Central memory CD8-positive, alpha-beta T cell (primary cell): ENCODE measurements at regions not wholly inside any gene's neighbourhood (a gene's known extent, or its start where the extent isn't known, plus 50 kb on each side); places are given as distances from the start of the nearest gene placed in this dataset.

Experiments used
- ATAC-seq: fragments of 150-1000 bp; cut with Tn5 transposase; replicated peaks from 2 replicates; pipeline ENCODE4 v1.10.0; 2022; ENCODE audit warnings: mild to moderate bottlenecking, moderate FRiP score, moderate number of reproducible peaks; ENCODE audit not compliant: poor library complexity, severe bottlenecking; ENCODE audit errors: extremely low read depth
- DNase-seq, 2 donors: peaks; one replicate each; pipeline ENCODE4 v3.0.0; 2021; ENCODE audit warnings: low spot score in 2 of 2
- H3K27ac Mint-ChIP-seq: one replicate; pipeline ENCODE4 v1.8.0; 2022; ENCODE audit warnings: low read depth, mild to moderate bottlenecking, moderate library complexity, mixed read lengths
- H3K27me3 Mint-ChIP-seq: one replicate; pipeline ENCODE4 v1.8.0; 2022; ENCODE audit warnings: mixed read lengths
- H3K36me3 Mint-ChIP-seq: one replicate; pipeline ENCODE4 v1.8.0; 2022; ENCODE audit warnings: mild to moderate bottlenecking, moderate library complexity, mixed read lengths; ENCODE audit not compliant: insufficient read depth
- H3K4me1 Mint-ChIP-seq: one replicate; pipeline ENCODE4 v1.8.0; 2022; ENCODE audit warnings: mixed read lengths
- H3K4me3 Mint-ChIP-seq: one replicate; pipeline ENCODE4 v1.8.0; 2022; ENCODE audit warnings: mild to moderate bottlenecking, moderate library complexity, mixed read lengths
- H3K9me3 Mint-ChIP-seq: one replicate; pipeline ENCODE4 v1.8.0; 2022; ENCODE audit warnings: mixed read lengths

- DNase-seq (no peak), ATAC-seq (no peak)
- Mint-ChIP-seq H3K4me1 (no peaks in the 10 kb centered on the region), H3K36me3 (no peaks in the 10 kb centered on the region), H3K4me3 (no peak overlapping the region), H3K9me3 (no peaks in the 10 kb centered on the region), H3K27ac (no peak overlapping the region), H3K27me3 (no peaks in the 10 kb centered on the region)
Observed at GRCh38 chr6:90816764-90817163, 229.9 kb upstream of the MAP3K7 start.

- no peaks in the 10 kb centered on the region for H3K9me3 Mint-ChIP-seq
- H3K27me3 Mint-ChIP-seq = no peaks in the 10 kb centered on the region
- no peak overlapping the region for H3K27ac Mint-ChIP-seq
- H3K4me3 Mint-ChIP-seq = no peak overlapping the region
- H3K36me3 Mint-ChIP-seq = no peaks in the 10 kb centered on the region
- DNase-seq (no peak), ATAC-seq (no peak)
- H3K4me1 Mint-ChIP-seq = no peaks in the 10 kb centered on the region
Observed at GRCh38 chr6:90811596-90812226, 224.8 kb upstream of the MAP3K7 start.

GRCh38 chr6:90809035-90809434, 222.2 kb upstream of the MAP3K7 start:
- Mint-ChIP-seq H3K27ac (no peak overlapping the region), H3K36me3 (no peaks in the 10 kb centered on the region), H3K4me3 (no peak overlapping the region), H3K27me3 (no peaks in the 10 kb centered on the region), H3K4me1 (no peaks in the 10 kb centered on the region), H3K9me3 (no peaks in the 10 kb centered on the region)
- DNase-seq = no peak
- ATAC-seq = no peak

GRCh38 chr6:90807791-90808701, 221.2 kb upstream of the MAP3K7 start:
- no peak for DNase-seq
- no peak overlapping the region for H3K4me3 Mint-ChIP-seq
- no peaks in the 10 kb centered on the region for H3K9me3 Mint-ChIP-seq
- H3K27ac Mint-ChIP-seq = no peak overlapping the region
- H3K27me3 Mint-ChIP-seq = no peaks in the 10 kb centered on the region
- no peaks in the 10 kb centered on the region for H3K4me1 Mint-ChIP-seq
- ATAC-seq = no peak
- H3K36me3 Mint-ChIP-seq = no peaks in the 10 kb centered on the region

GRCh38 chr6:90805619-90806155, 218.8 kb upstream of the MAP3K7 start:
- Mint-ChIP-seq H3K27ac (no peak overlapping the region), H3K4me3 (no peak overlapping the region), H3K4me1 (no peaks in the 10 kb centered on the region), H3K36me3 (no peaks in the 10 kb centered on the region), H3K27me3 (no peaks in the 10 kb centered on the region), H3K9me3 (no peaks in the 10 kb centered on the region)
- ATAC-seq = no peak
- no peak for DNase-seq

- H3K4me3 Mint-ChIP-seq = no peak overlapping the region
- DNase-seq (no peak), ATAC-seq (no peak)
- no peaks in the 10 kb centered on the region for H3K27me3 Mint-ChIP-seq
- H3K9me3 Mint-ChIP-seq = no peaks in the 10 kb centered on the region
- H3K36me3 Mint-ChIP-seq = no peaks in the 10 kb centered on the region
- no peak overlapping the region for H3K27ac Mint-ChIP-seq
- H3K4me1 Mint-ChIP-seq = no peaks in the 10 kb centered on the region
Observed at GRCh38 chr6:90803956-90804355, 217.1 kb upstream of the MAP3K7 start.

- no peaks in the 10 kb centered on the region for H3K4me1 Mint-ChIP-seq
- no peaks in the 10 kb centered on the region for H3K9me3 Mint-ChIP-seq
- H3K4me3 Mint-ChIP-seq = no peak overlapping the region
- no peak for DNase-seq
- no peaks in the 10 kb centered on the region for H3K36me3 Mint-ChIP-seq
- no peaks in the 10 kb centered on the region for H3K27me3 Mint-ChIP-seq
- no peak for ATAC-seq
- H3K27ac Mint-ChIP-seq = no peak overlapping the region
Observed at GRCh38 chr6:90795078-90795477, 208.2 kb upstream of the MAP3K7 start.

GRCh38 chr6:90793771-90794170, 206.9 kb upstream of the MAP3K7 start:
- no peak for DNase-seq
- no peak for ATAC-seq
- Mint-ChIP-seq H3K36me3 (no peaks in the 10 kb centered on the region), H3K27me3 (peaks cover 5% of the 10 kb centered on the region), H3K4me3 (no peak overlapping the region), H3K9me3 (no peaks in the 10 kb centered on the region), H3K4me1 (no peaks in the 10 kb centered on the region), H3K27ac (no peak overlapping the region)

- DNase-seq = no peak
- no peaks in the 10 kb centered on the region for H3K9me3 Mint-ChIP-seq
- no peaks in the 10 kb centered on the region for H3K4me1 Mint-ChIP-seq
- no peak overlapping the region for H3K4me3 Mint-ChIP-seq
- no peak for ATAC-seq
- H3K27ac Mint-ChIP-seq = no peak overlapping the region
- peaks cover 14% of the 10 kb centered on the region for H3K27me3 Mint-ChIP-seq
- no peaks in the 10 kb centered on the region for H3K36me3 Mint-ChIP-seq
Observed at GRCh38 chr6:90790696-90791095, 203.8 kb upstream of the MAP3K7 start.

GRCh38 chr6:90790058-90790457, 203.2 kb upstream of the MAP3K7 start:
- Mint-ChIP-seq H3K27ac (no peak overlapping the region), H3K27me3 (peaks cover 14% of the 10 kb centered on the region), H3K4me1 (no peaks in the 10 kb centered on the region), H3K4me3 (no peak overlapping the region), H3K9me3 (no peaks in the 10 kb centered on the region), H3K36me3 (no peaks in the 10 kb centered on the region)
- no peak for ATAC-seq
- DNase-seq = no peak

- Mint-ChIP-seq H3K36me3 (no peaks in the 10 kb centered on the region), H3K27me3 (peaks cover 14% of the 10 kb centered on the region), H3K4me3 (no peak overlapping the region), H3K9me3 (no peaks in the 10 kb centered on the region), H3K27ac (no peak overlapping the region), H3K4me1 (no peaks in the 10 kb centered on the region)
- DNase-seq (no peak), ATAC-seq (no peak)
Observed at GRCh38 chr6:90788781-90789180, 201.9 kb upstream of the MAP3K7 start.

- no peaks in the 10 kb centered on the region for H3K4me1 Mint-ChIP-seq
- H3K27me3 Mint-ChIP-seq = peaks cover 14% of the 10 kb centered on the region
- H3K4me3 Mint-ChIP-seq = no peak overlapping the region
- no peak for DNase-seq
- no peak overlapping the region for H3K27ac Mint-ChIP-seq
- no peaks in the 10 kb centered on the region for H3K9me3 Mint-ChIP-seq
- no peaks in the 10 kb centered on the region for H3K36me3 Mint-ChIP-seq
- no peak for ATAC-seq
Observed at GRCh38 chr6:90787446-90787845, 200.6 kb upstream of the MAP3K7 start.

GRCh38 chr6:90780778-90781177, 193.9 kb upstream of the MAP3K7 start:
- DNase-seq = no peak
- no peak for ATAC-seq
- H3K4me1 Mint-ChIP-seq = no peaks in the 10 kb centered on the region
- H3K9me3 Mint-ChIP-seq = no peaks in the 10 kb centered on the region
- peaks cover 21% of the 10 kb centered on the region for H3K27me3 Mint-ChIP-seq
- no peaks in the 10 kb centered on the region for H3K36me3 Mint-ChIP-seq
- no peak overlapping the region for H3K4me3 Mint-ChIP-seq
- no peak overlapping the region for H3K27ac Mint-ChIP-seq
